Body of pancreas (tissue), 4 donors: ENCODE measurements at regions not wholly inside any gene's neighbourhood (a gene's known extent, or its start where the extent isn't known, plus 50 kb on each side); places are given as distances from the start of the nearest gene placed in this dataset.

Experiments
- ATAC-seq: fragments of 150-250 bp; one replicate; pipeline ENCODE4 v1.9.1; 2016
- DNase-seq, 4 donors: peaks; one replicate each; pipeline ENCODE4 v3.0.0-alpha.2; 2019
- H3K27ac ChIP-seq, 4 donors: fragments of 200-600 bp; sonication (generic); 1 replicate in 3 of 4; 2 replicates in 1 of 4; pipeline versions ENCODE4 v1.5.1 to v1.6.1; 2016 to 2019; ENCODE audit warnings: mild to moderate bottlenecking in 1 of 4, mixed read lengths in 1 of 4, moderate library complexity in 1 of 4
- H3K27me3 ChIP-seq, 2 donors: fragments of 200-600 bp; sonication (generic); one replicate each; pipeline ENCODE4 v1.6.0; 2016; ENCODE audit warnings: mild to moderate bottlenecking in 1 of 2
- H3K36me3 ChIP-seq, 2 donors: fragments of 200-600 bp; sonication (generic); replicated peaks in 1 of 2; 2 replicates each; pipeline ENCODE4 v1.5.1; 2016; ENCODE audit warnings: low read depth in 2 of 2; ENCODE audit not compliant: insufficient read depth in 1 of 2
- H3K4me1 ChIP-seq: fragments of 200-600 bp; sonication (generic); one replicate; pipeline ENCODE4 v1.6.0; 2016
- H3K4me3 ChIP-seq, 2 donors: fragments of 200-600 bp; sonication (generic); 1 replicate in 1 of 2; 2 replicates in 1 of 2; pipeline ENCODE4 v1.5.1; 2016 to 2019
- H3K9me3 ChIP-seq, 3 donors: fragments of 200-600 bp; sonication (generic); 1 replicate in 2 of 3; 2 replicates in 1 of 3; pipeline ENCODE4 v1.5.1; 2016
- POLR2A ChIP-seq, 3 donors: fragments of 450-650 bp; IDR thresholded peaks; one replicate each; pipeline ENCODE4 v1.6.1; 2016; ENCODE audit warnings: antibody characterized with exemption in 3 of 3, mild to moderate bottlenecking in 2 of 3
- WGBS, 2 donors: methylation state at CpG; one replicate each; pipeline ENCODE4 v1.1.5; 2017; 5-methylcytosine and 5-hydroxymethylcytosine counted together
- intact Hi-C: fragments of 100-400 bp; cut with DNase I; formaldehyde crosslinking; loops from one replicate; pipeline ENCODE4 v1.15.1; 2023
- TF ChIP-seq, protein P1 (sequence below), 7 experiments: fragments of 450-650 bp in 4 of 7; fragments of 200-600 bp in 3 of 7; sonication (generic) in 3 of 7; IDR thresholded peaks; one replicate each; pipeline ENCODE4 v1.5.1; 2016 to 2019; ENCODE audit warnings: antibody characterized with exemption in 7 of 7

DNA sequence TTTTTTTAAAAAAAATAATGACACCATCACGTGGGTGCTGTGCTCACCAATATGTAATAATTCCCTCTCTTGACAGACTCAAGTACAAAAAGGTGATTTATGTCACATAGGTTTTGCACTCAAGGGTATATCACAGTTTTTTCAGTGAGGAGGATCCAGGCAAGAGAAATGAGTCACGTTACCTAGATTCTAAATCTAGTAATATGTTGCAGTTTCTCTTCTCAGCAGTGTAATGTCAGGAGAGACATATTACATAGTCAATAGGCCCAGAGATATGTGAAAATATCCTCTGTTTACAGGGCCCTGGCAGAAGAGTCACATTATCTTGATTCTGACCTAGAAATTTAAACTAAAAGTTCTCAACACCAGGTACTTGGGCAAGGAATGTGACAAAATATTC is 1024.1 kb upstream of the AMELY start:
- TF ChIP-seq POLR2A (IDR thresholded peaks at IDR 0.05), result no peak
- TF ChIP-seq, protein P1, sequence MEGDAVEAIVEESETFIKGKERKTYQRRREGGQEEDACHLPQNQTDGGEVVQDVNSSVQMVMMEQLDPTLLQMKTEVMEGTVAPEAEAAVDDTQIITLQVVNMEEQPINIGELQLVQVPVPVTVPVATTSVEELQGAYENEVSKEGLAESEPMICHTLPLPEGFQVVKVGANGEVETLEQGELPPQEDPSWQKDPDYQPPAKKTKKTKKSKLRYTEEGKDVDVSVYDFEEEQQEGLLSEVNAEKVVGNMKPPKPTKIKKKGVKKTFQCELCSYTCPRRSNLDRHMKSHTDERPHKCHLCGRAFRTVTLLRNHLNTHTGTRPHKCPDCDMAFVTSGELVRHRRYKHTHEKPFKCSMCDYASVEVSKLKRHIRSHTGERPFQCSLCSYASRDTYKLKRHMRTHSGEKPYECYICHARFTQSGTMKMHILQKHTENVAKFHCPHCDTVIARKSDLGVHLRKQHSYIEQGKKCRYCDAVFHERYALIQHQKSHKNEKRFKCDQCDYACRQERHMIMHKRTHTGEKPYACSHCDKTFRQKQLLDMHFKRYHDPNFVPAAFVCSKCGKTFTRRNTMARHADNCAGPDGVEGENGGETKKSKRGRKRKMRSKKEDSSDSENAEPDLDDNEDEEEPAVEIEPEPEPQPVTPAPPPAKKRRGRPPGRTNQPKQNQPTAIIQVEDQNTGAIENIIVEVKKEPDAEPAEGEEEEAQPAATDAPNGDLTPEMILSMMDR (IDR thresholded peaks at IDR 0.05), result no peak
- H3K4me1 ChIP-seq, result no peaks in the 10 kb centered on the region
- ATAC-seq, result no peak
- WGBS, 2 donors, result 69 to 70% methylated on average over 2 of the region's 2 CpGs
- no peak overlapping the region for H3K4me3 ChIP-seq
- H3K9me3 ChIP-seq, result no peaks in the 10 kb centered on the region
- H3K27ac ChIP-seq, result no peak overlapping the region
- H3K36me3 ChIP-seq, result no peaks in the 10 kb centered on the region
- no peaks in the 10 kb centered on the region for H3K27me3 ChIP-seq
- intact Hi-C loops, result no loop called here
- no peak for DNase-seq

DNA sequence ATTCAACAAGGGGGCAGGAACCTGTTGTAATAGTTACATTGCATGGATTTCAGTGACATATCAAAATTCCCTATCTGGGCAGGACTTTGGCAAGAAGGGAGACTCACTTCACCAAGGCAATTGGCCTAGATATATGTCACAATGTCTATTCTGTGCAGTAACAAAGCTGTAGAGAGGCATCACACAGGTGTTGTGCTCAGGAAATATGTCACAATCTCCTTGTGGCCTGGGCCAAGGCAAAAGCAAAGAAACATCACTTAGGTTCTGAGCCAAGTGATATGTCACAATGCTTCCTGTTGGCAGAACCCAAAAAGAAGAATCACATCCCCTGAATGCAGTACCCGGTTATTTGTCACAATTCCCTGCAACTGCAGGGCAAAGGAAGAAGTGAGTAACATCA is 1020.9 kb upstream of the AMELY start:
- Histone ChIP-seq H3K4me3 (no peak overlapping the region), H3K4me1 (no peaks in the 10 kb centered on the region), H3K27ac (no peak overlapping the region), H3K9me3 (no peaks in the 10 kb centered on the region), H3K27me3 (no peaks in the 10 kb centered on the region), H3K36me3 (no peaks in the 10 kb centered on the region)
- DNase-seq (no peak), ATAC-seq (no peak)
- TF ChIP-seq POLR2A (IDR thresholded peaks at IDR 0.05), result no peak
- TF ChIP-seq, protein P1 (IDR thresholded peaks at IDR 0.05), result no peak
- WGBS, 2 donors, result 63 to 73% methylated on average over 1 of the region's 1 CpG
- intact Hi-C loops, result no loop called here

DNA sequence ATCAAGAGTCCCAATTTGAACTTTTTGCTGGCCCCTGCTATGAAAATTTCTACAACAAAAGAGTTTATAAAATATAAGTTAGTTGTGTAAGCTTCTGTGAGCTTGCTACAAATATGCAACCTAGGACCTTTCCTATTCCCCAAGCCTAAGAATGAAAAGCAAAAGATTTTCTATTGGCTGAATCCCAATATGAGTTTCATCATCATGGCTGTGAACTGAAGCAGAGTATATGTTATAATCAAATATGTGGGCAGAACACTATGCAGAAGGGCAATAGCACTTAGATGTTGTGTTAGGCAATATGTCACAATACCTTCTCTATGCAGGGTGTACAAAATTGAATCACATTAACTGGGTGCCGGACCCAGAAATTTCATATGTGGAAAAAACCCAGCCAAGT is 1018.3 kb upstream of the AMELY start:
- no peak overlapping the region for H3K4me3 ChIP-seq
- 83 to 86% methylated on average over 1 of the region's 1 CpG for WGBS, 2 donors
- intact Hi-C loops, result no loop called here

DNA sequence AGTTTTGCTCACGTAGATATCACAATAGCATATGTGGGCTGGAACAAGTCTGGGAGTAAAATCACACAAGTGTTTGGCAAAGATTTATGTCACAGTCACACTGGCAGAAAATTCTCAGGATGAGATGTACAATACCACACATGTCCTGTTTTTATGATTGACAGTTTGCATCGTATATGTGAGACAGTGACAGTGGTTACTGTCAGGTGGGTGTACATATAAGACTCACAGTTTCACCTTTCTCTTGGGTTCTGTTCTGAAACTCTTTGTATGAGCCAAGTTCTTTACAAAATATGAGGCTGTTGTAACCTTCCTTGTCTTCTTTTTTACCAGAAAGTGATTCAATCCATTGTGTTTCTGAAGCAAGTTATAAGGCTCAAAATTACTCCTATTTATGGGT is 1012.5 kb upstream of the AMELY start:
- ATAC-seq (no peak), DNase-seq (no peak)
- Histone ChIP-seq H3K27me3 (no peaks in the 10 kb centered on the region), H3K4me1 (no peaks in the 10 kb centered on the region), H3K4me3 (no peak overlapping the region), H3K9me3 (no peaks in the 10 kb centered on the region), H3K36me3 (no peaks in the 10 kb centered on the region), H3K27ac (no peak overlapping the region)
- TF ChIP-seq POLR2A (IDR thresholded peaks at IDR 0.05), result no peak
- TF ChIP-seq, protein P1 (IDR thresholded peaks at IDR 0.05), result no peak
- WGBS, 2 donors, result 62 to 69% methylated on average over 2 of the region's 2 CpGs
- intact Hi-C loops, result no loop called here

More for the DNA sequence above, 1018.3 kb upstream of the AMELY start:
- TF ChIP-seq, protein P1 (IDR thresholded peaks at IDR 0.05), result no peak
- TF ChIP-seq POLR2A (IDR thresholded peaks at IDR 0.05), result no peak
- ATAC-seq, result no peak
- Histone ChIP-seq H3K4me1 (no peaks in the 10 kb centered on the region), H3K9me3 (no peaks in the 10 kb centered on the region), H3K36me3 (no peaks in the 10 kb centered on the region), H3K27me3 (no peaks in the 10 kb centered on the region), H3K27ac (no peak overlapping the region)
- DNase-seq, result no peak

DNA sequence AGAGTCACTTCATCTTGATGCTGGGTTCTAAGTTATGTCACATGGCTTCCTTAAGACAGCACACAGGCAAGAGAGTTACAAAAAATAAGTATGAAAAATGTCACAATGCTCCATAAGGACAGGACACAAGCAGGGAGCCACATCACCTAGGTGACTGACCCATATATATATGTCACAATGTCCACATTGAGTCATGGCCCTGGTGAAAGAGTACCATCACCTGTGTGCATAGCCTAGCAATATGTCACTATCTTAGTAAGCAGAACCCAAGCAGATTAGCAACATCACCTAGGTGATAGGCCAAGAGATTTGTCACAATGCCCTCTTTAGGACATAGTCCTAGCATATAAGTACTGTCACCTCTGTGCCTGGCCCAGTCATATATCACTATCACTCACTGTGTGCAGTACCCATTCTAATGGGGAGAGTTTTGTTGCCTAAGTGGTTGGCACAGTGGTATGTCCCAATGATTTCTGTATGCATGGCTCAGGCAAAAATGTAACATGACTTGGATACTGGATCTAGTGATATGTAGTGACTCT is 1012.0 kb upstream of the AMELY start:
- TF ChIP-seq, protein P1 (IDR thresholded peaks at IDR 0.05), result no peak
- no peak for TF ChIP-seq POLR2A (IDR thresholded peaks at IDR 0.05)
- Histone ChIP-seq H3K27ac (no peak overlapping the region), H3K27me3 (no peaks in the 10 kb centered on the region), H3K4me1 (no peaks in the 10 kb centered on the region), H3K9me3 (no peaks in the 10 kb centered on the region), H3K36me3 (no peaks in the 10 kb centered on the region), H3K4me3 (no peak overlapping the region)
- no peak for ATAC-seq
- no peak for DNase-seq
- intact Hi-C loops, result no loop called here
